NCI-H2029 (cell line): ENCODE measurements at regions not wholly inside any gene's neighbourhood (a gene's known extent, or its start where the extent isn't known, plus 50 kb on each side); places are given as distances from the start of the nearest gene placed in this dataset.

Source experiments
- DNase-seq: peaks from one replicate; lab custom pipeline; 2025; lab: John Stamatoyannopoulos, UW

DNA sequence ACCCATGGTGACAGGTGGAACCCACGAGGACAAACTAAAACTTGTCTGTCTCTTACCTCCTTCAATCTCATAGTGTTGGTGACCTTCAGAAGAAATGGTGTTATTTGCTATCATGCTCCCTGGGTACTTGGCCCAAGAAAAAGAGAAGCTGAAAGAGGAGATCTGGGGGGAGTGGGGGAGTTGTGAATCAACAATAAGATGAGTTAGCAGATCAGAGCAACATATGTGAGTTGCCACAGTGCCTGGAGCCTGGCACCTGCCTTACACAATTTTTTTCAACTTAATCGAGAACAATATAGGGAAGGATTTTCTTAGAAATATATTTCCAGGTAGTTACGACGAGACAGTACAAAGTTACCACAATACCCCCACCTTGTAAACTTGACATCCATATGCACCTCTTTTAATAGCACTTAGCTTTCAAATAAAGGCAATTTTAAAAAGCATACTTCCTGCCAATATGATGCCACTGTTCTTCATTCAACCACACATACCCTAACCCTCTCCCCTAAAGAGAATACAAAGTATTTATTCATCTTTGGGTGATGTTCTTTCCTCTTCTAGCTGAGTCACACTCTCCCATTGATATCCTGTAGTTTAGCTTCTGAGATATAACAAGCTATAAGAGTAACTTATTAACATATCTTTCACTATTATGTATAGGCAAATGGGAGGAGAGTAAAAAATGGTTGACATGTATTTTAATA, 424.1 kb upstream of the OR4E1 start:
- DNase-seq, result no peak

DNA sequence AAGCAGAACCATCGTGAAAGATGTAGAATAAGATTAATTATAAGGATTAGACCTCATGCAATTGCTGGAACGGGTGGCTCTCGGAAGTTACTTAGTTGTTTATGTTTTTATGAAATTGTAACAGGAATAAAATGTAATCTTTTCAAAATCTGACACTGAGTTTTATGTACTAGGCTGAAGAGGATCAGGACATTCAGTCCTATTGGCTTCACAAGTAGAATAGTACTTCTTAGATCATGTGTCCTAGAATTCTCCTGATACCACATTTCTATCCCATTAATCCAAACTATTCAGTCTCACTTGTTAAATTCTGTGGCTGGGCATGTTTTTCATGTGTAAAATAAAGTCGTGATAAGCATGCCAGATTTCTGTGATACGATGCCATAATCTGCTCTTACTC, 423.5 kb upstream of the OR4E1 start:
- no peak for DNase-seq

GRCh38 chr14:22096514-22096895, 422.9 kb upstream of the OR4E1 start:
- DNase-seq, result no peak

- no peak for DNase-seq
Measured at GRCh38 chr14:22095860-22096513, 422.4 kb upstream of the OR4E1 start.

DNA sequence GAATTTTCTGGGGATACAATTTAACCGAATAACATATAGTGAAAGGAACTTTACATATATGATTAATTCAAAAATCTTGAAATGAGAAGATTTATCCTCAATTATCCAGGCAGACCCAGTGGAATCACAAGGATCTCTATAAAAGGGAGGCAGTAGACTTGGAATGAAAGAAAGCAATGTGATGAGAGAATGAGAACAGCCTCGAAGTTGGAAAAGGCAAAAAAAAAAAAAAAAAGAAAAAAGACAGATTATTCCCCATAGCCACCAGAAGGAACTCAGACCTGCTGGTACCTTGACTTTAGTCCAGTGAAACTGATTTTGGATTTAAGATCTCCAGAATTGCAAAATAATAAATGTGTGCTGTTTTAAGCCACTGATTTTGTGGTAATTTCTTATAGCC, 416.3 kb upstream of the OR4E1 start:
- no peak for DNase-seq

DNA sequence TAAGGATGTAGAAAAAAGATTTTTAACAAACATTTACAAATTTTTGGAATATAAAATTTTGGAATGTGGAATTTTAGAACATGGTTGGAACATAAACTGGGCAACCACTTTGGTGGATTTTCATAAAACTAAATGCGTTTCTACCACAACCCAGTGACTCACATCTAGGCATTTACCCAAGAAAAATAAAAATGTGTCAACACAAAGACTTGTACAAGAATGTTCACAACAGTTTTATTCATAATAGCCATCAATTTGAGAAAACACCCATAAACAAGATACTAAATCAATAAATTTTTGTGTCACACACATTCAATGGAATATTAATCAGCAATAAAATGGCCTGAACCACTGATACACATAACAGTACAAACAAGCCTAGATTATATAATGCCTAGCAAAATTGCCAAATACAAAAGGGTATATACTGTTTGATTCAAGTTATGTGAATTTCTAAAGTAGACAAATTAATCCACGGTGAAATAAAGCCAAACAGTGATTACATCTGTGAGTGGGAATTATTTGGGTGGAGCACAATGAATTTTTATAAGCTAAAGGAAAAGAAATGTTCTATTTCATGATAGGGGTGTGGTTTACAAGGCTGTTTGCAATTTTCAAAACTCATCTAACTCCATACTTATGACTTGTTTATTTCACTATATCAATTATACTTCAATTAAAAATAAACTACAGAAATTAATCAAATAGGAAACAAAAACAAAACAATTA, 415.2 kb upstream of the OR4E1 start:
- DNase-seq, result no peak

- DNase-seq, result no peak
Measured at GRCh38 chr14:22086131-22086530, 412.5 kb upstream of the OR4E1 start.

- DNase-seq, result peak; percentile 27
Measured at GRCh38 chr14:22084393-22085281, 411.0 kb upstream of the OR4E1 start.

DNA sequence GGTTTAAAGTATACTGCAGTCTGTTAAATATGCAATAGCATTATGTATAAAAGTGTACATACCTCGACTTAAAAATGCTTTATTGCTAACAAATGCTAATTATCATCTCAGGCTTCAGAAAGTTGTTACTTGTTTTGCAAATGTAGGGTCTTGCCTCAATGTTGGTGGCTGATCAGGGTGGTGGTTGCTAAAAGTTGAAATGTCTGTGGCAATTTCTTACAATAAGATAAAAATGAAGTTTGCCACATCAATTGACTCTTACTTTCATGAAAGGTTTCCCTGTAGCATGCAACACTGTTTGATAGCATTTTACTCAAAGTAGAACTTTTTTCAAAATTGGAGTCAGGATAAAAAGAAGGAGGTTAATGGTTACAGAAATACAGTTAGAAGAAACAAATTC, 407.7 kb upstream of the OR4E1 start:
- DNase-seq, result no peak

DNA sequence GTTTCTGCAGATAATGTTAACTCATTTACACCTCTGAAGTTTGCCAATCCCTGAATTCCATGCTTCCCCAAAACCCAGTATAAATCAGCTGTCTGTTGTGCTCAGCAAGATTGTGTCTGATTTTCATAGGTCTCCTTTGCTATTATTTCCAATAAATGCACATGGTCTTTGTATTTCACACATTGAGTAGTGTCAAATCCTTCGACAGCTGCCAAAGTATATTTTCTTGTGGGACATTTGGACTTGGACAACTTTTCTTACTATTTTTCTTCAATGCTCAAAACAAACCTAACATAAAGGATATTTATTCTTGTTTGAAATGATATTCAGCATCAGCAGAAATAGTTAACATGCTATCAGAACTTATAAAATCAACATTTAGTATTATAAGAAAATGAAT, 406.1 kb upstream of the OR4E1 start:
- no peak for DNase-seq

- no peak for DNase-seq
Measured at GRCh38 chr14:22073801-22074200, 400.2 kb upstream of the OR4E1 start.

DNA sequence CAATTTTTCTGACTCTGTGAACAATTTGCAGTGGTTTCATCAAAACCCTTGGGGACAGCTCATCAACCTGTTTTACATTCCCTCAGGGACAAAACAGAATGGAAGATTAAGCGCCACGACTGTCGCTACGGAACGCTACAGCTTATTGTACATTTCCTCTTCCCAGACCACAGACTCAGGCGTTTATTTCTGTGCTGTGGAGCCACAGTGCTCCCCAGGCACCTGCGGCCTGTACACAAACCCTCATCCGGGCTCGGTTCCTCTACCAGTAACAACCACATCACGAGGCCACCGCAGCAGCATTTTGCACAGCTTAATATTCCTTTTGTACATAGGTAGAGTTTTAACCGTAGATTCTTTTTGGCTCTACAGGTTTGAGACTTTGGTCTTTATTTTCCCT, 397.4 kb upstream of the OR4E1 start:
- no peak for DNase-seq

GRCh38 chr14:22070119-22070982, 396.7 kb upstream of the OR4E1 start:
- DNase-seq, result no peak

DNA sequence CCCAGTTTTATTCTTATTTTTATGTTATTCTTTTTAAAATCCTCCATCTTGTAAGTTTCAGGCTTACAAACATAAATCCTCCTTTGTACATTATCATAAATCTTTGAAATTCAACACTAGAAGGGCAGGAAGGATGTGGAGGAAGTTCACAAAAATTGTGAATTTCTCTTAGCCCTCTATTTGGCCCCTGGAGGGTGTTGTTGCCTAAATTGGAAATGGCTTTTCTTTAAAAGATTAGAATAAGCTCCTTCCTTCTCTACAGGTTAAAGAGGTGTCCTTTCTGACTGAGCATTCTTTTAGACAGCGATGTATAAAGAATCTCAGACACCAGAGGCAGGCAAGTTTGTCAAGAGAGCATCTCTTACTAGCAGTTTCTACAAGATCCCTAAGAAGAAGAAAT, 391.7 kb upstream of the OR4E1 start:
- DNase-seq, result no peak

- no peak for DNase-seq
Measured at GRCh38 chr14:22059201-22059600, 385.6 kb upstream of the OR4E1 start.

DNA sequence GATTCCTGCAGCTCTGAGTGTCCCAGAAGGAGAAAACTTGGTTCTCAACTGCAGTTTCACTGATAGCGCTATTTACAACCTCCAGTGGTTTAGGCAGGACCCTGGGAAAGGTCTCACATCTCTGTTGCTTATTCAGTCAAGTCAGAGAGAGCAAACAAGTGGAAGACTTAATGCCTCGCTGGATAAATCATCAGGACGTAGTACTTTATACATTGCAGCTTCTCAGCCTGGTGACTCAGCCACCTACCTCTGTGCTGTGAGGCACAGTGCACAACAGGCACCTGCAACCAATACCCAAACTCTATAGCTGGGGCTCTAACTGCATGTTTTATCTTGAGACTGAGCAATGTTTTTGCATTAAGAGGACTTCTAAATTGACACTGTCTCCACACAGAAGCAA, 379.2 kb upstream of the OR4E1 start:
- no peak for DNase-seq

GRCh38 chr14:22047115-22047514, 373.5 kb upstream of the OR4E1 start:
- DNase-seq, result no peak

GRCh38 chr14:22046063-22046462, 372.4 kb upstream of the OR4E1 start:
- no peak for DNase-seq

DNA sequence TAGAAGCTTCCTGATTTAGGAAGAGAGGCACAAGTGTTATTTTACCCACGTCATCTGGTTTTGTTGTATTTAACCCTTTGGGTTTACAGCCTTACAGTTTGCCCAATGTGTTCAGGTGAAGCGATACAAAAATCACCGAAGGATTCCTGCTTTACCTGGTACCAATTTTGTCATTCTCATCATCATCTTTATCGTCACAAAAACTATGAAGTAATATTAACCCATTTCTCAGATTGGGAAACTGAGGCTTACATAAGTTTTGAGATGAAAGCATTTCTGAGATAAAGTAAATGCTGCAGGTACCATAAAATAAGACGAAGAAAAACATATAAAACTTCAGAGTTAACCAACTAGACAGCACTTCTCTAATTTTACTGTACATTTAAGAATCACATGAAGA, 370.6 kb upstream of the OR4E1 start:
- no peak for DNase-seq

- DNase-seq, result no peak
Measured at GRCh38 chr14:22040781-22041125, 367.1 kb upstream of the OR4E1 start.
